HT1080 (cell line): ENCODE measurements at regions not wholly inside any gene's neighbourhood (a gene's known extent, or its start where the extent isn't known, plus 50 kb on each side); places are given as distances from the start of the nearest gene placed in this dataset.

Experiments
- DNase-seq: peaks from one replicate; pipeline ENCODE4 v3.0.0-alpha.2; 2015; ENCODE audit warnings: low read depth

DNA sequence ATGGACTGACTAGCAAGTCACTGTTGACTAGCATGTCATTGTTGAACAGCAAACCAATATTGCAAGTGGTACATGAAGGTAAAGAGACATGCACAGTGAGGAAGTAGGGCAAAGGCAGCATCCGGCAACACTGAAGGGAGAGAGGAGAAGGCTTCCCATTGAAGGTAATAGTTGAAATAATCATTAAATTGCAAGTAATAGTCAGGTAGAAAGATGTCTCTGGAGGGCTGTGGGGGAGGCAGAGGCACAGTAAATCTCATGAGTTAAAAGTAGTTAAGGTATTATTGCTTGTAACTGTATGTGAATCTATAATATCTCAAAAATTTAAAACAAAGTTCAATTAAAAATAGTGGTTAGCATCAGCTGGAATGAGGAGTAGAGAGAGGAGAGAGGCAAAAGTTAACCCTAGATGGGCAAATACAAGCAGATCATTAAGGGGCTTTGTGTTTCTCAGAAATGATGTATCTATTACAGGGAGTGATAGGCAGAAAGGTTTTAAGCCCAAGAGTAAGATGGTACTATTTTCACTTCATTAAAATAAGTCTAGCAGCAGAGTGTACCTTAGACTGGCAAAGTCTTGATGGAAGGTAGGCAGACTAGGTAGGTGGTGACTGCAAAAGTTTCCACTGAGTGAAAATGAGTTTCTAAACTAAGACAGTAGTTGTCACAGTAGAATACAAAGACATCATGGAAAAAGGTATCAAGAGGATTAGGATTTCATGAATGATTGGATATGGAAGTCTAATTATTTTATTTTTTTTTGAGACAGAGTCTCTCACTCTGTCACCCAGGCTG lies 776.6 kb downstream of the RAB28 start:
- no peak for DNase-seq

DNA sequence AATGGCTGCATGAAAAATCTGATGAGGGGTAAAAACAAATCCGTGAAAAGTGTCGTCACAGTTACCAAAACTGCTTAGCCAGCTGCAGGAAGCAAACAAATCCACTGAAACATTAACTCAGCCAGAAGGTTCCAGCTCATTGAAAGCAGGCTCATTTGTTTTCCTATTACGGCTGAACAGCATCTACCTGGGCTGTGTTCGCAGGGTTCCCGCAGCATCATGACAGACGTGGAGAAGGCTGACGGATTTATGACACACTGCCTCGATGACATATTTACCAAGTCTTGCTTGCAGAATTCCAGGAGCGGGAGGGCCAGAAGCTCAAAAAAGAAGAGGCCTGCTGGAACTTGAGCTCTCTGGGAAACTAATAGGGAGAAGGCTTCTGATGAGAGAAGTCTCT lies 781.1 kb downstream of the RAB28 start:
- no peak for DNase-seq

DNA sequence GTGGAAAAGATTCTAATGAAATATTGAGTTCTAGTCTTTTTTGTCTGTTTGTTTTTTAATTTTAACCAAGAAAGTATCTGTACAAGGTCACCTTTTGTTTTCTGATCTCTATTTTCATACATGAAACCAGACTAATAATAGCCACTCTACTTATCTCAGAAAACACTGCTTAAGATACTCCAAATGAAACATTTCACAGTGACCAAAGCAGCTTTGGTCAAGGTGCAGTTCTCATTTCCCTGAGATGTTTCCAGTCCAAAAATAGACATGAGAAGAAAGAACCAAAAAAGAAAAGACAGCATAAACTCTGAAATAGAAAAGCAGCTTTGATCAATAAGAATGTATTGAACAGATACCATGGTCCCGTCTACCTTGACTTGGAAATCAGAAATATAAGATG lies 782.8 kb downstream of the RAB28 start:
- DNase-seq, result no peak

DNA sequence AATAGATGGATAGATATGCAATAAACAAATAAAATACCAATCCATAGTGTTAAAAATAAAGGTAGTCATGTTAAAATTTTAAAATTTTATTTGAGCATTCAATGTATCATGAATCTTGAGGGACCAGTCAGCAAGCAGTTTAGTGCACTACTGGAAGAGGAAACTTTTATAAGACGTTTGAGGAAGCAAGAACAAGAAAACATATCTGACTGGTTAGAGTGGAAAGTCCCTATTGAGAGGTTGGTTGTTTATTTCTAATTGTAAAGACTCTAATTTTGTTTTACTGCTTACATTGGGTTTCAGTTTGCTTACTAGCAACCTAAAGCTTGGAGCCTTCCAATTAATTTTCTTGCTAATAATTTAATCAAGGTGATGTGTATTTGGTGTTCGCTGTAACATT lies 786.2 kb downstream of the RAB28 start:
- DNase-seq, result no peak

DNA sequence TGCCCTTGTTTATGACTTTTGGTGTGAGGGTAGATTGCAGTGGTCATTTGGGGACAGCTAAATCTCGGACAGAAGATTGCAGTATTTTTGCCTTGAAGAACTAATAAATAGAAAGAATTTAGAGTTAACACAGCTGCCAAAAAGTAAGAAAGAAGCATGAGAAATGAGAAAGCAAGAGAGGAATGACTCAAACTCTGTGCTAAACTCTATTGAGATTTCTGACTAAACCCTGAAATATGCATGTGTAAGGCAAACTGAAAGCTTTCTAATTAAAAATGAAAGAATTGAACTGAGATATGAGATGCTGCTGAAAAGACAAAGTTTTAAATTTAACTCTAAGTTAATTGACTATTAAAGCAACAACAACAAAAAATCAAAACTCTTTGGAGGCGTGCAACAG lies 791.3 kb downstream of the RAB28 start:
- peak; percentile 42 for DNase-seq

DNA sequence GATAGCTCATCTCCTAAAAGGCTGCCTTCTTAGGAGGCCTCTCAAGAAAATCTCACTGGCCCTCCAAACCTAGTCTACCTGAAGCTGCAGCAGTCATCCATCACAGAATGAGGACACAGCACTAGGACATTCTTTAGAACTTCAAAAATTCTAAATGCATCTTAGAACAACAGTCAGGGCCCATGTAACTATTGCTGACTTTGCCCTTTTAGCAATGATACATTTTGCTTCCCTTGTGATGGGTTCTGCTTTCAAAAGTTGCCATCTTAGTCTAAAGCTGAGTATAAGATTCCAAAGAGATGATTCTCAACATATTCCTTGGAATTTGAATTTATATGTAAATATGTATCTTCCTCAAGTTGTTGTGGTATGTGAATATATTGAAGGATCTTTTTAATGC lies 793.0 kb downstream of the RAB28 start:
- DNase-seq, result no peak

DNA sequence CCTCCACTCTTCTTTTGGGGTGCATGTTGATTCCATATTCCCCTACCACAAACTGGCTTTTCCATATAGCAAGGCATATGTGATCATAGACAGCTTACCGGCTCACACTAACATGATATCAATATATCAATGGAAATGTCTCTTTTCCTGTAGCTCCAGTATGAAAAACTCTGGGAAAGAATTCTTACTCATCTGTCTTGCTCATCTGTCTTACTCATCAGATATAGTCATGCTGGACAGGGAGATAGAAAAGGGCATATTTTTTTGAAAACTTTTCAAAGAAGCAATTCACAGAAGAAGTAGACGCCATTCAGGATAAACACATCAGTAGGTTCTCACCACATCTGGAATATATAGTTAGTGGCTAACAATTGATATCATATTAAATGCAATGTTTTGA lies 794.7 kb downstream of the RAB28 start:
- DNase-seq, result peak; percentile 68

DNA sequence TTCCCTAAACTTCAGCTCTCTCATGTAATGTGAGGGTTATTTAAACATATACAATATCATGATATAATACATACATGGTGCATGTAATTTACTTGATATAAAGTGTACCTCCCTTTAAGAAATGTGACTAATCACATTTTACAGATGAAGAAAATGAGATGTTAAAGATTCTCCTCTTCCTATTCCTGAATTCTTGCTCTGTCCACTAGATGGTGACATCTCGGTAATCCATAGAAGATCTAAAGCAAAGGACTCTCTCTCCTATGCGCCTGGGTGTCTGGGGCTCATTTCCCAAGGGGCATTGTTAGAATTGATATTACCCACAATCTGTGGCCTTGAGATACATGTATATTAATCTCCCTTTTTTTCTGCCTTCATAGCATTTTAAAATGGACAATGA lies 804.9 kb downstream of the RAB28 start:
- DNase-seq, result no peak

DNA sequence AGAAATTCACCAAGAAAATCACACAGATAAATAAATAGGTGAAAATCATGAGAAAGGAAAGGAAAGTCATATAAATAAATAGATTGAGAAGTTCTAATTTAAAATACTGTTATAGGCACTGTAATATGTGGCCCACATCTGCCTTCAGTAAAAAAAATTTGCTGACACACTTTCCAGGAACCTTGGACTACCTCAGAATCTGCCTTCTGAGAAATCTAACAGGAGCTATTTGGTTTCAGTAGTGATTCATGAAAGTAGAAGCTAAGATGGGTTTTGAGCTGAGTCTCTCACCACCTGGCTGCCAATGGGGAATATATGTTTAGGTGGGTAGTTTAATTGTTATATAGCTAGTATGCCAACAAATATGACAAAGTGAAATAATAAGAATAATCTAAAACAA lies 810.0 kb downstream of the RAB28 start:
- DNase-seq, result no peak

DNA sequence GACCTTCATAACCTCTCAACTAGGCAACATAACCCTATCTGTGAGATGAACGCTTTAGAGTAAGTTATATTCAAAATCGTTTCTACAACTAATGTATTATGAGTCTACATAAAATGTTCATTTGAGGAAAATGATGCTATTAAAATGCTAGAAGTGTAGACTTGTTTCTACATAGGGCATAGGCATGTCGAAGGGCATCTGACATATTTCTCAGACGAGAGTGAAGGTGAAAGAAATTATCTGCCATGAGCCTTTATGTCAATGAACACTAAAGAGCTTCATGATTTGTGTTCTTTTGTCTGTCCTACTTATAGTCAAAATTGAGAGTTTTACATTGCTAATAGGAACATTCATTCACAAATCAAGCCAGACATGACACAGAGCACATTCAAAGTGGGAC lies 811.8 kb downstream of the RAB28 start:
- DNase-seq, result no peak

DNA sequence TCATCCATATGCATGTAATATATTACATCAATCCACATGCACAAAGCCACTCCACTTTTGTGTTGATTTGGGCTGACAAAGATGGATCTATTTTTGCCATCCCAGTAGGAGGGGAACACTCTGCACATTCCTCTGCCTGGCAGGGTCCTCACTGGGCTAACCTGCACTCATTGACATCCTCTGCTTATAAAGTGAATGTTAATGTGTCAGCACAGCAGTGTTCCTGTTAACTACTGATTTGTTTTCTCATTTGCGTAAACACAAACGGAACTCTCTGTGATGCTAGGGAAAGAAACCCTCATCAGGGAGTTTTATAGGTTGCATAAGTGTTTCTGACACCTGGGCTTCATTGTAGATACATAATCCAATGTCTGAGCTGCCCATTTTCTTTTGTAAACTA lies 826.0 kb downstream of the RAB28 start:
- DNase-seq, result no peak

DNA sequence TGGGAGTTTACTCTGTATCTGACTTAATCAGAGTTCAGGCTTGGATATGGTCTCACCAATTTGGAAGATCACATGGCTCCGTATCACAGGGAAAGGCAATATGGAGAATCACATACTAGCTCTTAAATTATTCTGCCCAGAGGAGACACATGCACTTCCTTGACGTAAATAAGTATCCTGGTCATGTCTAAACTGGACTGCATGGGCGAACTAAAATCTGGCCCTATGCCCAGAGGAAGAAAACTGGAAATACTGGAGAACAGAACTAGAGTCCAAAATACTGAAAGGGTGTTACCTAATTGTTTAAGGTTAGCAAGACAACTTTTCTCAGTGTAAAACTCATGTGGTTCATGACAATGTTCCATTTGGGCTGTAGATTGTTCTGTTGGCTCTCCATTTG lies 832.3 kb downstream of the RAB28 start:
- no peak for DNase-seq

DNA sequence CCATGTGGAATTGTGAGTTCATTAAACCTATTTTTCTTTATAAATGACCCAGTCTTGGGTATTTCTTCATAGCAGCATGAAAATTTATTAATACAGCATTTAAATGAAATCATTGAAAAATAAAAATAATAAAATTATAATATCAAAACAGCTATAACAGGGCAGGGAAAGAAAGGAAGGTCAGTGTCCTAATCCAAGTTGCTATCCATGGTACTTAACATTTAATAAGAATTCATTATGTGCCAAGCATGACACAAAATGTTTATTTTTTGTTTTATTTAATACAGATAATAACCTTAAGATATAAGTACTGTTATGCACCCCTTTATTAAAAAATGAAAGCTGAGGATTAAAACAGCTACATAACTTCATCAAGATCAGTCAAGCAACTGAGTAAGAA lies 838.4 kb downstream of the RAB28 start:
- no peak for DNase-seq

DNA sequence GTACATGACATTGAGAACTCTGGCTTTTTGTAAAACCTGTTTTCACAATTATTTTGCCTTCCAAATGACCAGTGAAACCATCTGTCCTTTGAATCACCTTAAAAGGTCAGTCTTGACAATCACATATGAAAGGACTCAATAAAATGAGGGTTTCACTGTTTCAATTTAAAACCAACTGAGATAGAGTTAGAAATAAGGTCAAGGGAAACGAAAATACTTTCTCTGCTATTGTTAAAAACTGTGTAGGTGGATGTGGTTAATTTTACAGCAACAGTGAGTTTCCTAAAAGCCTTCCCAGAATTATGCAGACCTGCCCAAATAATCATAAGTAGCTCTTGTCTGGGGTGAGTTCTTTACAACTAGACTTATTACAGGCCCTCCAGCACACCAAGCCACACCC lies 839.9 kb downstream of the RAB28 start:
- no peak for DNase-seq

DNA sequence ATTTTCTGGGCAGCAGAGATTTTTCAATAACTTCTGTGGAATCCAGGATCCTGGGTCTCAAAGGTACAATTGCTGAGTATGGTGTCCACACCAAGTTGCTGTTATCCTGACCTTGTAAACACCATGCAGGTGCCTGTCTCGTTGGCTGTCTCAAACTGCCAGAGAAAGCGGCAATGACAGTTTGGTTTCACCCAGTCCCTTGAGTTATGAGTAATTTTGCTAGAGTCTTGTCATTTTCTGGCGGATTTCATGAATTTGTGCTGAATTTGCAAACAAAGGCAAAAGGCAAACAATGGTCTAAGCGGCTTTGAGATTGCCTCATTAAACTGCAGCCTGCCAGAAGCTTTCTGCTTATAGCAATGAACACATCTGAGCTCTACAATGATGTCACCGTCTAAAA lies 847.9 kb downstream of the RAB28 start:
- DNase-seq, result no peak

DNA sequence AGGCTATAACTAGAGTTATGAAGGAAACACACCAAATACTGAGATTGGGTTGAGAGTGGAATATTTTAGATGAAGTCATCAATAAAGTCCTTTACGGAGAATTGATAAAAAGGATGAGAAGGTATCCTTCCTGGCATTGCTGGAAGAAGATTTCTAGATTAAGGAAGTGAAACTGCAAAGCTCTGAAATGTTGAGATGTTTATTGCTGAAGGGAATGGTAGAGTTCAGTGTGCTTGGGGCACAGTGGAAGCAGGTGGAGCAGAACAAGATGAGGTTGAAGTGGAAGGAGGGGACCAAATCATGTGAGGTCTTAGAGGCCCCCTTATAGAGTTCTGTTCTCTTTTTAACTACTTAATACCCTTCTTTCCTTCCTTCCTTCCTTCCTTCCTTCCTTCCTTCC lies 848.5 kb downstream of the RAB28 start:
- no peak for DNase-seq

DNA sequence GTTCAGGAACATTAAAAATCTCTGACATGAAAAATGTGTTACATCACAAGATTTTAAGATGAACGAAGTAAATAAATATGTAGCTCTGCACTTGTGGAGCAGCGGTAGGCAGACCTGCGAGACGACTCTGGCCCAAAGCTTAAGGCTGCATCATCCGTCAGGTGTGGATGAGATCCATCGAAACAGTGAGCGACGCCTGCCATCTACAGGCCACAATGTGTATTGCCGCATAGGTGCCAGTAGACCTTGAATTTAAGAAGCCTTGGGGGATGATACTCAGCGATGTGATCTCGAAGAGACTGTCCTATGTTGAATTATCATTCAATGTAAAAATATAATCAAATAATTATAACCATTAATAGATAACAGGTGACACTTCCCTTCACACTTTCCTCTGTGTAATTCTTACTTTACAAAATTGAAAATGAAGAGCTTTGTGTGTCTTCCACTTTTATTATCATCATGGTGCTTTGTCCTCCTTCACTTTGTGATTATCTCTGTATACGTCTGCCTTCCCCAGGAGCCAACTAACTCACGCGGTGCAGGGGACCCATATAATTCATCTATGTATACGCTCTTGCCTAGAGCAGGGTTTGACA lies 851.0 kb downstream of the RAB28 start:
- peak; percentile 66 for DNase-seq

DNA sequence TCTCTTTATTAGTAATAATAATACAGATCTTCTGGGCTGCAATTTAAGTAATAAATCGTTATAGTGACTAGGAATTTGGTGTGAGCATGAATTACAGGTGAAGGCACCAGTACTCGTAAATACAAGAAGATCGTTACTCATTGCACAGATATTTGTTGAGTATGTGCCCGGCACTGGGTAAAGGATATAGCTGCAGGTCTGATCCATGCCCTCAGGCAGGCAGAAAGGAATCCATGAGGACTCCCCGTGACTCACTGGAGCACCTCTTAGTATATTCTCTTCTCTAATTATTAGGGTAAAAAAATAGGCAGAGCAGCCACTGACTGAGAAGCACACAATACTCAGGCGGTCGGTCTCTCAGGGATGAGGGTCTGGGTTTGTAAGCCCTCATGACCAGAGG lies 868.3 kb downstream of the RAB28 start:
- peak; percentile 15 for DNase-seq

DNA sequence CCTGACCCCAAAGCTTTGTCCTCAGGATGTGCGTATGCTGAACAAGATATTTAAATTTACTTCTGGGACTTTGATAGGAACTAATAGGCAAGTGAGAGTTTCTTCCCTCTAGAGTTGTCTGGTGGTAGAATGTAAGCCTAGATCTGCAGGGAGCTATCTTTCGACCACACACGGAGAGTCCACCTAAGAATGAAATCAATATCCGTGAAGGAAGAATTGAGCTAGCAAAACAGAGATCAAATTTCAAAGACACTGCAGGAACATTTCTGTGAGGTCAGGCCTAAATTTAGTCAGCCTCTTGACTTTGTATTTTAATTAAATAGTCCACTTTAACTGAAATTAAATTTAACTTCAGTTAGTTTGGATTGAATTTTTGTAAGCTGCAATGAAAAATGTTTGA lies 871.3 kb downstream of the RAB28 start:
- DNase-seq, result no peak

DNA sequence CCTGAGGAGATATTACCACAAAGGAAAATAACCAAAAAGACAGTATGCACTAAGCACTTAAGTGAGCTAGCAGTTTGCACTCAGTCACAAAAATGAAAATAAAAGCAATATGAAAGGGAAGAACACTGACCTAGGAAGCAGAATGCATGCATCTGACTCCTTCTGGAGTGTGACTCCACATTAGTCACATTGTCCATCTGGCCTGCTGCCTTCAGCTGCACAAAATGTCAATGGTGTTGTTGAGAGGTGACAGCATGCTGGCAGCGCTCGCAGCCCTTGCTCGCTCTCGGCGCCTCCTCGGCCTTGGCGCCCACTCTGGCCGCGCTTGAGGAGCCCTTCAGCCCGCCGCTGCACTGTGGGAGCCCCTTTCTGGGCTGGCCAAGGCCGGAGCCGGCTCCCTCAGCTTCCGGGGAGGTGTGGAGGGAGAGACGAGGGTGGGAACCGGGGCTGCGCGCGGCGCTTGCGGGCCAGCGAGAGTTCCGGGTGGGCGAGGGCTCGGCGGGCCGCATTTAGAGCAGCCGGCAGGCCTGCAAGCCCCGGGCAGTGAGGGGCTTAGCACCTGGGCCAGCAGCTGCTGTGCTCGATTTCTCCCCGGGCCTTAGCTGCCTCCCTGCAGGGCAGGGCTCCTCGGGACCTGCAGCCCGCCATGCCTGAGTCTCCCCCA lies 874.8 kb downstream of the RAB28 start:
- DNase-seq, result peak; percentile 15

DNA sequence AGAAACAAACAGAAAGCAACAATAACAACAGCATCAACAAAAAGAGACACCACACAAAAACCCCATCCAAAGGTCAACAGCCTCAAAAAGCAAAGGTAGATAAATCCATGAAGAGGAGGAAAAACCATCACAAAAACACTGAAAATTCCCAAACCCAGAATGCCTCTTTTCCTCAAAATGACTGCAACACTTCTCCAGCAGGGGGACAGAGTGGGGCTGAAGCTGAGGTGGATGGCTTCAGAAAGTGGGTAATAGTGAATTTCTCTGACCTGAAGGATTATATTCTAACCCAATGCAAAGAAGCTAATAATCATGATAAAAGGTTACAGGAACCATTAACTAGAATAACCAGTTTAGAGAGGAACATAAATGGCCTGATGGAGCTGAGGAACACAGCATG lies 888.2 kb downstream of the RAB28 start:
- DNase-seq, result no peak

DNA sequence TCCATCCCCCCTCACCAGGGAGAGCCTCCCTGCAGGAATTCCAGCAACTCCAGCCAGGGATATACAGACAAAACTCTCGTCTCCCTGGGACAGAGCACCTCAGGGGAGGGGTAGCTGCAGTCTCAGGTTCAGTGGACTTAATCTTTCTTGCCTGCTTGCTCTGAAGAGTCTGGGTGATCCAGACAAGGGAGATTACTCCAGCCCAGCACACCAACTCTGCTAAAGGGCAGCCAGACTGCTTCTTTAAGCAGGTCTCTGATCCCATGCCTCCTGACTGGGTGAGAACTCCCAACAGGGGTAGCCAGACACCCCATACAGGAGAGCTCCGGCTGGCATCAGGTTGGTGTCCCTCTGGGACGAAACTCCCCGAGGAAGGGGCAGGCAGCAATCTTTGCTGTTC lies 888.7 kb downstream of the RAB28 start:
- no peak for DNase-seq

DNA sequence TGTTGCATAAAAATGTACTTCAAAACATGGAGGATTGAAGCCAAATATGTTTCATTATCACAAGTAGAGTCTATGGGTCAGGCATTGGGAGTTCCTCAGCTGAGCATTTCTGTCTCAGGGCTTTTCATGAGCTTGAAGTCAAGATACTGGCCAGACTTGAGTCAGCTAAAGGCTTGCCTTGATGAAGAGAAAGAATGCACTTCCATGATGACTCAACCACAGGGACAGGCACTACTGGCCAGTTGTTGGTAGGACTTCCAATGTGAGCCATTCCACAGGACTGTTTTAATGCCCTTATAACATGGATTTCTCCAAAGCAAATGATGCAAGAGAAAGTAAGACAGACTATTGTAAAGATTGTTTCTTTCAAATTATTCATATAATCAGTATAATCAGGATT lies 895.6 kb downstream of the RAB28 start:
- peak; percentile 55 for DNase-seq
